Suprapubic skin (tissue), 4 donors: ENCODE measurements at regions not wholly inside any gene's neighbourhood (a gene's known extent, or its start where the extent isn't known, plus 50 kb on each side); places are given as distances from the start of the nearest gene placed in this dataset.

ENCODE experiments used
- DNase-seq, 2 donors: peaks; one replicate each; pipeline ENCODE4 v3.0.0-alpha.2; 2019; ENCODE audit warnings: low spot score in 2 of 2
- H3K27ac ChIP-seq: fragments of 200-600 bp; sonication (generic); one replicate; pipeline ENCODE4 v1.5.1; 2019
- H3K27me3 ChIP-seq: fragments of 200-600 bp; sonication (generic); one replicate; pipeline ENCODE4 v1.5.1; 2019
- H3K36me3 ChIP-seq: fragments of 200-600 bp; sonication (generic); one replicate; pipeline ENCODE4 v1.5.1; 2019
- H3K4me1 ChIP-seq: fragments of 200-600 bp; sonication (generic); one replicate; pipeline ENCODE4 v1.5.1; 2019
- H3K4me3 ChIP-seq: fragments of 200-600 bp; sonication (generic); one replicate; pipeline ENCODE4 v1.5.1; 2019; ENCODE audit warnings: mild to moderate bottlenecking
- H3K9me3 ChIP-seq: fragments of 200-600 bp; sonication (generic); one replicate; pipeline ENCODE4 v1.5.1; 2019
- CTCF ChIP-seq, 2 donors: fragments of 200-600 bp in 1 of 2; fragments of 450-650 bp in 1 of 2; sonication (generic) in 1 of 2; IDR thresholded peaks; one replicate each; pipeline ENCODE4 v1.5.1; 2016 to 2019; ENCODE audit warnings: antibody characterized with exemption in 2 of 2, mild to moderate bottlenecking in 1 of 2, moderate library complexity in 1 of 2
- EP300 ChIP-seq: sonication (generic); formaldehyde crosslinking; IDR thresholded peaks from one replicate; pipeline ENCODE4 v1.6.1; 2017; ENCODE audit warnings: antibody characterized with exemption
- POLR2A ChIP-seq, 2 donors: fragments of 450-650 bp; IDR thresholded peaks; one replicate each; pipeline ENCODE4 v1.6.1; 2017; ENCODE audit warnings: antibody characterized with exemption in 2 of 2, mild to moderate bottlenecking in 2 of 2, moderate library complexity in 2 of 2
- POLR2AphosphoS5 ChIP-seq, 3 donors: sonication (generic); formaldehyde crosslinking; IDR thresholded peaks; one replicate each; pipeline ENCODE4 v1.6.1; 2017; ENCODE audit warnings: antibody characterized with exemption in 3 of 3
- WGBS: methylation state at CpG from one replicate; pipeline ENCODE4 v1.1.5; 2018; 5-methylcytosine and 5-hydroxymethylcytosine counted together

DNA sequence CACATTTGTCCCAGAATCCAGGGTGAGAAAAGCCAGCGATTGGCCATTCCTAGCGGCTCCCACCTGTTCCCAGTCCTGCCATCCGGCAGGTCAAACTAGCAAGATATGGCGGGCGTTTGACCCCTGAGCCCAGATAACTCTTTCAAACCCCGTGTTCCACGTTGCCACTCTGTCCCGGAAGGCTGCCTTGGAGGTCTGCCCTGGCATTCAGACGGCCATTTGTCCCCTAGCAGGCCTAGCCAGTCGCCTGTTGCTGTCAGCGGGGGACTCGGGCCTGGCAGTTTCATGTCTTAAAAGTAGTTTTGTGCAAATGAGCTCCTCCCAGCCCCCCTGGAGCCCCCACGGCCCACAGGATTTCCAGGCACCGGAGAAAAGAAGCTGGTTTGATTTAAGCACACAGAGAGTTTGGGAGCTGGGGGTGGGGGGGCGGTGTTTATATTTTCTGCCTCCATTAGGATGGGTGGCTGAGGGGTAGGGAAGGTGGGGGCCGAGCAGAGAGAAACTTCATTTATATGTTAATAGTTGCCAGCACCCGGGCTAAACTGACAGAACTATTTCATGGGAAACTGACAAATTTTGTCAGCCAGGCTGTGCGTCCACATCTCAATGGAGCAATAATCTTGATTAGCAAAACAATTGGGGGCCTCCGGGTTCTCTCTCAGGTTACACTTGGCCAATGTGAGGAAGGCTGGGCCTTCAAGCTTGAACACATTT, 240.9 kb upstream of the SALL1 start:
- Histone ChIP-seq H3K4me1 (peaks cover 3% of the 10 kb centered on the region), H3K9me3 (no peaks in the 10 kb centered on the region), H3K36me3 (no peaks in the 10 kb centered on the region), H3K27me3 (no peaks in the 10 kb centered on the region), H3K4me3 (no peak overlapping the region), H3K27ac (no peak overlapping the region)
- WGBS = 51% methylated on average over 17 of the region's 19 CpGs
- TF ChIP-seq CTCF (IDR thresholded peaks at IDR 0.05) = no peak
- TF ChIP-seq POLR2A (IDR thresholded peaks at IDR 0.05) = no peak
- no peak for TF ChIP-seq EP300
- TF ChIP-seq POLR2AphosphoS5 (IDR thresholded peaks at IDR 0.05) = no peak
- DNase-seq = no peak

- DNase-seq = no peak
- H3K9me3 ChIP-seq = no peaks in the 10 kb centered on the region
- H3K27me3 ChIP-seq = no peaks in the 10 kb centered on the region
- H3K4me3 ChIP-seq = no peak overlapping the region
- H3K36me3 ChIP-seq = no peaks in the 10 kb centered on the region
- H3K27ac ChIP-seq = no peak overlapping the region
- H3K4me1 ChIP-seq = peaks cover 3% of the 10 kb centered on the region
- WGBS = 66% methylated on average over 3 of the region's 3 CpGs
- TF ChIP-seq POLR2A (IDR thresholded peaks at IDR 0.05) (no peak), POLR2AphosphoS5 (IDR thresholded peaks at IDR 0.05) (no peak), EP300 (no peak), CTCF (IDR thresholded peaks at IDR 0.05) (no peak)
These were observed 239.8 kb upstream of the SALL1 start for GRCh38 chr16:51390877-51391276.

DNA sequence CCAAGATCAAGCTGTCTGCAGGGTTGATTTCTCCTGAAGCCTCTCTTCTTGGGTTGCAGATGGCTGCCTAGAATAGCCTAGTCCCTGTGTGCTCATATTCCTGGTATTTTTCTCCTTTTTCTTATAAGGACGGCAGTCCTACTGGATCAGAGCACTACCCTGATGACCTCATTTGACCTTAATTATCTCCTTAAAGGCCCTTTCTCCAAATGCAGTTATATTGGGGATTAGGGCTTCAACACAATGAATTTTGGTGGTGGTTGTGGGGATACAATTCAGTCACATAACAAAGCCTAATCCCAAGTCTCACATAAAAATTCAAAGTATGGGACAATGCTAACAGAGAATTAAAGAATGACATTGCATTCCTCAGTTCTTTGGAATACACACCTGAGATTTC, 238.8 kb upstream of the SALL1 start:
- WGBS = 54% methylated on average over 1 of the region's 1 CpG
- Histone ChIP-seq H3K9me3 (no peaks in the 10 kb centered on the region), H3K27ac (no peak overlapping the region), H3K4me3 (no peak overlapping the region), H3K4me1 (peaks cover 3% of the 10 kb centered on the region), H3K36me3 (no peaks in the 10 kb centered on the region), H3K27me3 (no peaks in the 10 kb centered on the region)
- DNase-seq = no peak
- TF ChIP-seq POLR2AphosphoS5 (IDR thresholded peaks at IDR 0.05) (no peak), CTCF (IDR thresholded peaks at IDR 0.05) (no peak), EP300 (no peak), POLR2A (IDR thresholded peaks at IDR 0.05) (no peak)

DNA sequence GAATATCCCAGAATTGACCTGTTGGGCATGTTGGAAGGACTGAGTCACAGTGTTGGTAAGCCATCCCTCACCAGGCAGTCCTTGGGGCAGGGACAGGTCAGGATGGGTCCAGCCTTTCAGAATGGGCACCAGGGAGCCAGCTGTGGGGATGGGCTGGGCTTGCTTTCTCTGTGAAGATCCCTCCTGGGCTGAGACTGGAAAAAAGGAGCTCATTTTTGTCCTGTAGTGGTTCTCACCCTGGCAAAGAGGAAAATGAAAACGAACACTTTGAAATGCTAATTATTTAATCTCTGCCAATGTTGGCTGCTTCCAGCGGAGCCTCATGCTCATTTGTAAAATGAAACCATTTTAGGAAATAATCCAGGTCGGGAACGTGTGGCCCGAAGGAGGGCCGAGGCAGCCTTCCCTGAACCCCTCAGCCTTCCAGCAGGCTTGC, 237.5 kb upstream of the SALL1 start:
- Histone ChIP-seq H3K27ac (no peak overlapping the region), H3K9me3 (no peaks in the 10 kb centered on the region), H3K27me3 (no peaks in the 10 kb centered on the region), H3K4me1 (peaks cover 3% of the 10 kb centered on the region), H3K4me3 (no peak overlapping the region), H3K36me3 (no peaks in the 10 kb centered on the region)
- DNase-seq = peak in 1 of 2 donors; percentile 57
- 56% methylated on average over 6 of the region's 6 CpGs for WGBS
- TF ChIP-seq CTCF (IDR thresholded peaks at IDR 0.05) (no peak), POLR2AphosphoS5 (IDR thresholded peaks at IDR 0.05) (no peak), POLR2A (IDR thresholded peaks at IDR 0.05) (no peak), EP300 (no peak)

DNA sequence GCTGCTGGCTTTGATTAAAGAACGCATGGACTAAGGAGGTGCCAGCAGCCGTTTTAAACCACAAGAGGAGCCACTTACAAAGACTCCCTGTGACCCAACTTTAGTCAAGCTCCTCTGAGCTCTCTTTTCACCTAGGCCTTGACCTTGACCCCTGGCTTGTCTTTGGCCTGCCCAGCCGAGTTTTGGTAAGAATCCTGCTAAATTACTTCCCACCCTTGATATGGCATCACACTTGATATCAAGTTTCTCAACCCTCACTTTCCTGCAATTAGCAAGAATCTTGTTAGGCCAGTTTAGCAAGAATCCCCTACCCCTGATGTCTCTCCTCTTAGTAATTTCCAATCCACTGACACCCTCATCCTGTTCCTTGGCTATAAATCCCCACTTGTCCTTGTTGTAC, 232.8 kb upstream of the SALL1 start:
- no peak overlapping the region for H3K4me3 ChIP-seq
- no peak overlapping the region for H3K27ac ChIP-seq
- H3K9me3 ChIP-seq = no peaks in the 10 kb centered on the region
- H3K27me3 ChIP-seq = no peaks in the 10 kb centered on the region
- H3K36me3 ChIP-seq = no peaks in the 10 kb centered on the region
- TF ChIP-seq POLR2AphosphoS5 (IDR thresholded peaks at IDR 0.05) (no peak), POLR2A (IDR thresholded peaks at IDR 0.05) (no peak), EP300 (no peak), CTCF (IDR thresholded peaks at IDR 0.05) (no peak)
- DNase-seq = no peak
- WGBS = 42% methylated on average over 3 of the region's 3 CpGs
- H3K4me1 ChIP-seq = no peaks in the 10 kb centered on the region
